ENCODE measurements at regions not wholly inside any gene's neighbourhood (a gene's known extent, or its start where the extent isn't known, plus 50 kb on each side); places are given as distances from the start of the nearest gene placed in this dataset.
A peak's percentile ranks its signal among the peaks of the same experiment; 100 is the strongest.

- peaks cover 0 to 13% (median 0%) of the 10 kb centered on the region in 12 donors for H3K4me1 ChIP-seq
- no peaks in the 10 kb centered on the region for H3K9me3 ChIP-seq
- H3K27me3 ChIP-seq, result no peaks in the 10 kb centered on the region
- no peaks in the 10 kb centered on the region for H3K36me3 ChIP-seq
- DNase-seq, result no peak
- H3K27ac ChIP-seq, result peak overlapping the region in 2 of 12 donors; percentile 31 to 37
- peak in 1 of 4 donors; percentile 18 for ATAC-seq
- 77 to 86% (median 82%) methylated on average over 5 of the region's 5 CpGs for WGBS, 4 donors
- no peak overlapping the region for H3K4me3 ChIP-seq
- TF ChIP-seq POLR2A (IDR thresholded peaks at IDR 0.05) (no peak), CTCF (IDR thresholded peaks at IDR 0.05) (no peak)
- intact Hi-C loops (cut with DNase I), result no loop called here
Measured at GRCh38 chr18:56003720-56004088, 415.7 kb upstream of the TCF4 start.

- no peaks in the 10 kb centered on the region for H3K36me3 ChIP-seq
- ATAC-seq, result no peak
- WGBS, 4 donors, result 49 to 74% (median 65%) methylated on average over 1 of the region's 1 CpG
- H3K4me3 ChIP-seq, result no peak overlapping the region
- H3K27ac ChIP-seq, result peak overlapping the region in 5 of 12 donors; percentile 19 to 57 (median 37)
- no peaks in the 10 kb centered on the region for H3K9me3 ChIP-seq
- intact Hi-C loops (cut with DNase I), result no loop called here
- H3K4me1 ChIP-seq, result peaks cover 0 to 14% (median 2%) of the 10 kb centered on the region in 12 donors
- no peaks in the 10 kb centered on the region for H3K27me3 ChIP-seq
- TF ChIP-seq POLR2A (IDR thresholded peaks at IDR 0.05) (no peak), CTCF (IDR thresholded peaks at IDR 0.05) (no peak)
- no peak for DNase-seq
Measured at GRCh38 chr18:56003009-56003719, 415.2 kb upstream of the TCF4 start.

- Histone ChIP-seq H3K4me3 (no peak overlapping the region), H3K36me3 (no peaks in the 10 kb centered on the region), H3K27me3 (no peaks in the 10 kb centered on the region), H3K4me1 (peaks cover 0 to 29% (median 14%) of the 10 kb centered on the region in 12 donors), H3K9me3 (no peaks in the 10 kb centered on the region), H3K27ac (no peak overlapping the region)
- 85 to 94% (median 90%) methylated on average over 4 of the region's 4 CpGs for WGBS, 4 donors
- ATAC-seq (no peak), DNase-seq (no peak)
- intact Hi-C loops (cut with DNase I), result no loop called here
- no peak for TF ChIP-seq POLR2A (IDR thresholded peaks at IDR 0.05)
- no peak for TF ChIP-seq CTCF (IDR thresholded peaks at IDR 0.05)
Measured at GRCh38 chr18:56001576-56001975, 413.6 kb upstream of the TCF4 start.

GRCh38 chr18:56000041-56000440 lies 412.0 kb upstream of the TCF4 start:
- Histone ChIP-seq H3K9me3 (no peaks in the 10 kb centered on the region), H3K4me1 (peaks cover 0 to 31% (median 14%) of the 10 kb centered on the region in 12 donors), H3K27ac (peak overlapping the region in 4 of 12 donors; percentile 8 to 71 (median 60)), H3K4me3 (no peak overlapping the region), H3K27me3 (no peaks in the 10 kb centered on the region), H3K36me3 (no peaks in the 10 kb centered on the region)
- WGBS, 4 donors, result 85 to 93% (median 91%) methylated on average over 6 of the region's 6 CpGs
- no peak for ATAC-seq
- no peak for DNase-seq
- TF ChIP-seq CTCF (IDR thresholded peaks at IDR 0.05) (no peak), POLR2A (IDR thresholded peaks at IDR 0.05) (no peak)
- intact Hi-C loops (cut with DNase I), result no loop called here
